Stomach (tissue), 8 donors: ENCODE measurements at regions not wholly inside any gene's neighbourhood (a gene's known extent, or its start where the extent isn't known, plus 50 kb on each side); places are given as distances from the start of the nearest gene placed in this dataset.

Source experiments
- DNase-seq, 2 donors: peaks; one replicate each; pipeline versions ENCODE4 v3.0.0 to v3.0.0-alpha.2; 2013 to 2019
- H3K27ac ChIP-seq, 5 donors: fragments of 200-600 bp in 4 of 5; sonication (generic) in 4 of 5; one replicate each; pipeline ENCODE4 v1.5.1; 2013 to 2019; ENCODE audit warnings: mild to moderate bottlenecking in 1 of 5, moderate library complexity in 1 of 5
- H3K27me3 ChIP-seq, 3 donors: fragments of 200-600 bp; sonication (generic); one replicate each; pipeline ENCODE4 v1.5.1; 2017 to 2019; ENCODE audit warnings: mixed run types in 1 of 3
- H3K36me3 ChIP-seq, 4 donors: fragments of 200-600 bp; sonication (generic); 1 replicate in 3 of 4; 2 replicates in 1 of 4; pipeline ENCODE4 v1.5.1; 2016 to 2019
- H3K4me1 ChIP-seq, 4 donors: fragments of 200-600 bp; sonication (generic); one replicate each; pipeline ENCODE4 v1.5.1; 2016 to 2019
- H3K4me3 ChIP-seq, 4 donors: fragments of 200-600 bp; sonication (generic) in 3 of 4; one replicate each; pipeline ENCODE4 v1.5.1; 2016 to 2019; ENCODE audit warnings: mild to moderate bottlenecking in 1 of 4
- H3K9me3 ChIP-seq, 4 donors: fragments of 200-600 bp; sonication (generic); one replicate each; pipeline ENCODE4 v1.5.1; 2016 to 2019
- CTCF ChIP-seq, 7 experiments: fragments of 450-650 bp in 4 of 7; fragments of 200-600 bp in 3 of 7; sonication (generic) in 3 of 7; IDR thresholded peaks; one replicate each; pipeline ENCODE4 v1.5.1; 2016 to 2019; ENCODE audit warnings: antibody characterized with exemption in 7 of 7, control low read depth in 2 of 7, mild to moderate bottlenecking in 1 of 7
- EP300 ChIP-seq: sonication (generic); formaldehyde crosslinking; IDR thresholded peaks from one replicate; pipeline ENCODE4 v1.6.1; 2017; ENCODE audit warnings: antibody characterized with exemption
- POLR2A ChIP-seq, 4 donors: fragments of 450-650 bp; IDR thresholded peaks; one replicate each; pipeline ENCODE4 v1.6.1; 2016; ENCODE audit warnings: antibody characterized with exemption in 4 of 4, control low read depth in 2 of 4, mild to moderate bottlenecking in 1 of 4, moderate library complexity in 1 of 4
- POLR2AphosphoS5 ChIP-seq, 3 donors: sonication (generic); formaldehyde crosslinking; IDR thresholded peaks; one replicate each; pipeline ENCODE4 v1.6.1; 2016; ENCODE audit warnings: antibody characterized with exemption in 3 of 3
- WGBS, 5 donors: extraction: QIAGEN DNeasy Blood & Tissue Kit in 3 of 5; methylation state at CpG; one replicate each; pipeline versions ENCODE4 v1.1.5 to v1.1.7; 2013 to 2018; 5-methylcytosine and 5-hydroxymethylcytosine counted together
- intact Hi-C: fragments of 100-400 bp; cut with DNase I; formaldehyde crosslinking; loops from one replicate; pipeline ENCODE4 v1.15.1; 2023; ENCODE audit warnings: low total_unique reads
- donor health status: healthy with polysubstance abuse.
- donor health status: Bipolar disorder and iron deficiency.
- donor health status: healthy.

- Histone ChIP-seq H3K36me3 (no peaks in the 10 kb centered on the region), H3K27me3 (no peaks in the 10 kb centered on the region), H3K4me1 (peaks cover 0 to 3% (median 0%) of the 10 kb centered on the region in 4 donors), H3K9me3 (no peaks in the 10 kb centered on the region), H3K4me3 (no peak overlapping the region), H3K27ac (no peak overlapping the region)
- no peak for DNase-seq
- no peak for TF ChIP-seq EP300
- no peak for TF ChIP-seq POLR2A (IDR thresholded peaks at IDR 0.05)
- no peak for TF ChIP-seq POLR2AphosphoS5 (IDR thresholded peaks at IDR 0.05)
- TF ChIP-seq CTCF (IDR thresholded peaks at IDR 0.05) = no peak
- intact Hi-C loops = no loop called here
- 88 to 94% (median 93%) methylated on average over 1 of the region's 1 CpG for WGBS, 5 donors
Measured at GRCh38 chr4:159762672-159763071, 659.8 kb downstream of the RAPGEF2 start.

- intact Hi-C loops = no loop called here
- peak in 1 of 2 donors; percentile 88 for DNase-seq
Measured at GRCh38 chr4:159764343-159764952, 661.6 kb downstream of the RAPGEF2 start.

GRCh38 chr4:159765382-159765781 lies 662.5 kb downstream of the RAPGEF2 start:
- TF ChIP-seq POLR2A (IDR thresholded peaks at IDR 0.05) (no peak), CTCF (IDR thresholded peaks at IDR 0.05) (no peak), EP300 (no peak), POLR2AphosphoS5 (IDR thresholded peaks at IDR 0.05) (no peak)
- Histone ChIP-seq H3K4me3 (no peak overlapping the region), H3K27me3 (no peaks in the 10 kb centered on the region), H3K36me3 (no peaks in the 10 kb centered on the region), H3K4me1 (peaks cover 0 to 5% (median 0%) of the 10 kb centered on the region in 4 donors), H3K9me3 (no peaks in the 10 kb centered on the region), H3K27ac (no peak overlapping the region)
- 81 to 98% (median 89%) methylated on average over 1 of the region's 1 CpG for WGBS, 5 donors
- intact Hi-C loops = no loop called here
- DNase-seq = no peak

More at GRCh38 chr4:159764343-159764952, 661.6 kb downstream of the RAPGEF2 start:
- Histone ChIP-seq H3K4me3 (no peak overlapping the region), H3K27me3 (no peaks in the 10 kb centered on the region), H3K36me3 (no peaks in the 10 kb centered on the region), H3K27ac (no peak overlapping the region), H3K4me1 (no peaks in the 10 kb centered on the region), H3K9me3 (no peaks in the 10 kb centered on the region)
- WGBS, 5 donors = 18 to 24% (median 19%) methylated on average over 5 of the region's 5 CpGs
- TF ChIP-seq POLR2AphosphoS5 (IDR thresholded peaks at IDR 0.05) = no peak
- peak in 5 of 7 experiments; percentile 28 to 60 (median 33) for TF ChIP-seq CTCF (IDR thresholded peaks at IDR 0.05)

- no peak for DNase-seq
- intact Hi-C loops = no loop called here
- Histone ChIP-seq H3K9me3 (no peaks in the 10 kb centered on the region), H3K27me3 (no peaks in the 10 kb centered on the region), H3K4me3 (no peak overlapping the region), H3K27ac (no peak overlapping the region), H3K36me3 (no peaks in the 10 kb centered on the region), H3K4me1 (peaks cover 0 to 12% (median 1%) of the 10 kb centered on the region in 4 donors)
- no peak for TF ChIP-seq POLR2AphosphoS5 (IDR thresholded peaks at IDR 0.05)
- TF ChIP-seq POLR2A (IDR thresholded peaks at IDR 0.05) = no peak
- no peak for TF ChIP-seq CTCF (IDR thresholded peaks at IDR 0.05)
- no peak for TF ChIP-seq EP300
- 72 to 81% (median 78%) methylated on average over 7 of the region's 7 CpGs for WGBS, 5 donors
Measured at GRCh38 chr4:159766241-159766640, 663.4 kb downstream of the RAPGEF2 start.
